ENCODE measurements at regions not wholly inside any gene's neighbourhood (a gene's known extent, or its start where the extent isn't known, plus 50 kb on each side); places are given as distances from the start of the nearest gene placed in this dataset.

DNA sequence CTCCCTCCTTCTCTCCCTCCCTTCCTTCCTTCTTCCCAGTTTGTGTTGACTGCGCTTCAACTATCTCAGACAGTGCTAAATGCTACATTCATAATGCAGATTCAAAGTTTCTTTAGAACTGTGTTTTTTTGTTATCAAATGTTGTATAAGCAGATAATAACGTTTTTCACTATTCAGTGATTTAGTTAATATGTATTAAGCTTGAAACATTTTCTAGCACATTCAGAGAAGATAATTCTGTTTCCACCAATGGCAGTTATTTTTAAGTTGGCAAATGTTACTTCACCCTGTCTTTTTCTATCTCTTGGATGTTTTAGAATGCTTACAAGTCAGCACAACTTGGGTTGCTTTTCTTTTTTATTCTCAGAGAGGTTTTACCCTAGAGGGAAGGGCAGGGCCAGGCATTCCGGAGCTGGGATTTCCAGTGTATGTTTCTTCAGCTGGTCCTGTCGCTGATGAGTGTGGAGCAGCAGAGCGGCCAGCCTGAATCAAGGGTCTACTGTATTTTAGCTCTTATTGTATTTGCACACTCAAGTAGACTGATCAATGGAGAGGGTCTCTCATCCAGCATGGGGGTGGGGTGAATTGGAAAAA lies 162.3 kb upstream of the ARHGAP20 start:
- no peak overlapping the region for H3K9ac ChIP-seq (ENCODE audit: insufficient read length)
- no peak for DNase-seq (ENCODE audit: low read depth, low spot score)
- no peak for TF ChIP-seq POLR2AphosphoS5 (IDR thresholded peaks at IDR 0.05; ENCODE audit: borderline replicate concordance, low read depth, low read length)
- no peak for TF ChIP-seq EZH2 (IDR thresholded peaks at IDR 0.05)
- no peak for TF ChIP-seq FOXP2 (optimal IDR thresholded peaks at IDR 0.05; ENCODE audit: control extremely low read depth, extremely low read length, insufficient read depth)
- H3K36me3 ChIP-seq (ENCODE audit: insufficient read depth, low read length): no peaks in the 10 kb centered on the region
- no peaks in the 10 kb centered on the region for H3K9me3 ChIP-seq (ENCODE audit: low read depth, low read length)
- no peak overlapping the region for H3K4me3 ChIP-seq
- no peak overlapping the region for H3K27ac ChIP-seq

DNA sequence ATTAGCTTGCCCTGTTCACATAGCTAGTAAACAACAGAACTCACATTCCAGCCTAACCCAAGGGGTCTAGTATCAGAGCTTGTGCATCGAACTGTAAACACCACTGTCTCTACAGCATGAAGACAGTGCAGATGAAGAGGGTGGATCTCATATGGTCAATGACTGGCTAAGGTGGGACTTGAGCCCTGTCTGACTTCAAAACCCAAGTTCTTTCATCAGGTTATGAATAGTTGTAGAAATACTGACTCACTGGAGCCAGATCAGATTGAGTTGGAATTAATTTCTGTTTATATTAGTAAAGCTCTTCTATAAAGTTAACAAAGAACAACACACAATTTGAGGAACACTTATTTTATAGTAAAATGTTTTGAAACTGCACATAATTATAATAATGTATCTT lies 161.7 kb upstream of the ARHGAP20 start:
- no peak for DNase-seq (ENCODE audit: low read depth, low spot score)
- no peak overlapping the region for H3K4me3 ChIP-seq
- H3K27ac ChIP-seq: no peak overlapping the region
- H3K9ac ChIP-seq (ENCODE audit: insufficient read length): no peak overlapping the region
- no peak for TF ChIP-seq EZH2 (IDR thresholded peaks at IDR 0.05)
- no peak for TF ChIP-seq FOXP2 (optimal IDR thresholded peaks at IDR 0.05; ENCODE audit: control extremely low read depth, extremely low read length, insufficient read depth)
- no peak for TF ChIP-seq POLR2AphosphoS5 (IDR thresholded peaks at IDR 0.05; ENCODE audit: borderline replicate concordance, low read depth, low read length)
- no peaks in the 10 kb centered on the region for H3K36me3 ChIP-seq (ENCODE audit: insufficient read depth, low read length)
- no peaks in the 10 kb centered on the region for H3K9me3 ChIP-seq (ENCODE audit: low read depth, low read length)

DNA sequence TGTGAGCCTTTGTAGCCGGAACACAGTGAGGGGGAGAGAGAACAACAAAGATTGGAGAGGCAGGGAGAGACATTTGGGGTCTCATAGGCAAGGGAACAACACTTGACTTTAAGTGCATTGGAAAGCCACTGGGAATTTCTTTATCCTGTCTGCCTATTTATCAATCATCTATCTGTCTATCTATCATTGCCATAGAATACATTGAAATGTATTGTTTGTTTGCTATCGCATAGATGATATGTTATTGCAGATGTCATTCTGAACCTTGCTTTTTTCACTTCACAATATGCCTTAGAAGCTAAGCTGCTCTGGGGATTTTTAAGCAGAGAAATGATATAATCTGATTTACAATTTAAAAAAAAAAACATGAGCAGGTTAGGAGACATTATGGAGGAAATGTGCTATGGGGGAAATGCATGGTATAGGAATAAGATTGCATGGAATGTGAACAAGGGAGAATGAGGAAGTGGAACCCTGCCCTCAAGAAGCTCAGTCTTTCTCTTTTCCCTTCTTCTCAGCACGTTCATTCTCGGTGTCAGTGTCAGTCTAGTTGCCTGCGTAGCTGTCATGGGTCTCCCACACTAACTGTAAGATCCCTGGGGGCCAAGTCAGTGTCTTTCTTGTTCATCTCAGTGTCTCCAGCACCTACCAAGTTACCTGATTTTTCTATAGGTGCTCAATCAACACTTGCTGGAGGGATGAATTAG lies 158.7 kb upstream of the ARHGAP20 start:
- no peaks in the 10 kb centered on the region for H3K9me3 ChIP-seq (ENCODE audit: low read depth, low read length)
- no peak for DNase-seq (ENCODE audit: low read depth, low spot score)
- TF ChIP-seq POLR2AphosphoS5 (IDR thresholded peaks at IDR 0.05; ENCODE audit: borderline replicate concordance, low read depth, low read length) (no peak), EZH2 (IDR thresholded peaks at IDR 0.05) (no peak), FOXP2 (optimal IDR thresholded peaks at IDR 0.05; ENCODE audit: control extremely low read depth, extremely low read length, insufficient read depth) (no peak)
- no peak overlapping the region for H3K27ac ChIP-seq
- H3K36me3 ChIP-seq (ENCODE audit: insufficient read depth, low read length): no peaks in the 10 kb centered on the region
- H3K9ac ChIP-seq (ENCODE audit: insufficient read length): no peak overlapping the region
- no peak overlapping the region for H3K4me3 ChIP-seq

DNA sequence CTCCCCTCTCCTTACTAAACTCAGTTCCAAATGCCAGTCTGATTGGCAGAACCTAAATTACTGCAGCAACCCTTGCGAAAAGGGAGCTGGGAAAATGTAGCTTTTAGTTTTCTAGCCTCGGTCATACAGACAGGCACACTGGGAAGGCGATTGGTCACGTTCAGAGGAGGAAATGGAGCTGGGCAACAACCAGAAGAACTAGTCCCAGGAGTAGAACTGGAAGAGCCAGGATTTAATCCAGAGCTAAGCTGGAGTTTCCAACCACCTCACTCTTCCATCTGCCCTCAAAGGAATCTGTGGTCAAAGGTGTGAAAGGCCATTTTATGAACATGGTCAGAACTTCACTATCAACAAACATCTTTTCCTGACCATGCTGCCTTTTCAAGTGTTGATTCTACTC lies 155.7 kb upstream of the ARHGAP20 start:
- DNase-seq (ENCODE audit: low read depth, low spot score): no peak
- Histone ChIP-seq H3K9me3 (ENCODE audit: low read depth, low read length) (no peaks in the 10 kb centered on the region), H3K27ac (no peak overlapping the region), H3K4me3 (no peak overlapping the region), H3K36me3 (ENCODE audit: insufficient read depth, low read length) (no peaks in the 10 kb centered on the region), H3K9ac (ENCODE audit: insufficient read length) (no peak overlapping the region)
- TF ChIP-seq FOXP2 (optimal IDR thresholded peaks at IDR 0.05; ENCODE audit: control extremely low read depth, extremely low read length, insufficient read depth): no peak
- no peak for TF ChIP-seq POLR2AphosphoS5 (IDR thresholded peaks at IDR 0.05; ENCODE audit: borderline replicate concordance, low read depth, low read length)
- no peak for TF ChIP-seq EZH2 (IDR thresholded peaks at IDR 0.05)

DNA sequence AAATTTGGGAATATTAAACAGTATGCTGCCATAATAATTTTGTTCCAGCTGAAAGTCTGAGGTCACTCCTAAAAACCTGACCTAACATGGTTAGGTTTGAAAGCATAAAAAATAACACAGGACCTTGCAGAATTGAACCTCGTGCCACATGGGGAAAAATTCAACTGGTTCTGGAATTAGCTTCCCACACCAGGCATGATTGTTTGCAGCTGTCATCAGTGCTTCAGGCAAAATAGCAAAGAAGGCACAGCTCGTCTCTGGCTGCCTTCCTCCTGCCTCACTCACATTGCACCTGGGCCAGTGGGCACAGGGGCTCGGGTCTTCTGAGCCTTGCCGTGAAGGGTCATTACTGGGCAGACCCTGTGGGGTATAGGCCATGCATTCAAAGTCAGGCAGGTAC lies 153.8 kb upstream of the ARHGAP20 start:
- no peak for TF ChIP-seq EZH2 (IDR thresholded peaks at IDR 0.05)
- TF ChIP-seq POLR2AphosphoS5 (IDR thresholded peaks at IDR 0.05; ENCODE audit: borderline replicate concordance, low read depth, low read length): no peak
- H3K27ac ChIP-seq: no peak overlapping the region
- H3K9me3 ChIP-seq (ENCODE audit: low read depth, low read length): no peaks in the 10 kb centered on the region
- no peak overlapping the region for H3K4me3 ChIP-seq
- no peak overlapping the region for H3K9ac ChIP-seq (ENCODE audit: insufficient read length)
- DNase-seq (ENCODE audit: low read depth, low spot score): no peak
- H3K36me3 ChIP-seq (ENCODE audit: insufficient read depth, low read length): no peaks in the 10 kb centered on the region

DNA sequence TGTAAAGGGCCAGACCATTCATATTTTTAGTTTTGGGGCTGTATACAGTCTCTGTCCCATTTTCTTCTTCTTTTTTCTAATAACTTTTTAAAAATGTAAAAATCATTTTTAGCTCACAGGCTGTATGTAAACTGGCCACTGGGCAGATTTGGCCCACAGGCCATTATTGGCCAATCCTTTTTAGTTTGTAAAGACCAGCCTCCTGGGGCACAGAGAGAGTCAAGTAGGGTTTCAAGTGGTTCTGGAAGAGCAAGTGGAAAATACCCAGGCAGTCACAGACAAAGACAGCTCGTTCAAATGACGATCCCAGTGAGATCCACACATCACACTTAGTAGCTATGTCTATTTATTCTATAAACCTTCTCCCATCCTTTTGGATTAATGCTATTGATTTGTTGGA lies 150.2 kb upstream of the ARHGAP20 start:
- Histone ChIP-seq H3K36me3 (ENCODE audit: insufficient read depth, low read length) (no peaks in the 10 kb centered on the region), H3K9me3 (ENCODE audit: low read depth, low read length) (no peaks in the 10 kb centered on the region), H3K4me3 (no peak overlapping the region), H3K9ac (ENCODE audit: insufficient read length) (no peak overlapping the region), H3K27ac (no peak overlapping the region)
- no peak for DNase-seq (ENCODE audit: low read depth, low spot score)
- TF ChIP-seq FOXP2 (optimal IDR thresholded peaks at IDR 0.05; ENCODE audit: control extremely low read depth, extremely low read length, insufficient read depth): no peak

DNA sequence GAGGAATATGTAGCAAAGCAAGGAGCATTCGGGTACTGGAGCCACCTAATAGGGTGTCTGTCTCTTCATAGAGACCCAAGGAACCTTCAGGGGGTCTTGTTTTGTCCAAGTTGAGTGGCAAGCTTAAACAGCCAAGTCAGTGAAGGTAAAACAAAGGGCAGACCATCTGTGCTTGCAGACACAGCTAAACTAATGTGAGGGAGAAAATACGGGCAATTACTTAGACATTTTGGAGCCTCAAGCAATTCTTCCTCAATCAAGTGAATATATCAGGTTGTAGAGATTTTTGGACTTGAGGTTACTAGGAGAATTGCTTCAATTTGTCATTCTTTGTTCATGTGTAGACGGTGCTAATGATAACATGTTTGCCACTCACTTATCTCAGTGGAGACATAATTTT lies 148.2 kb upstream of the ARHGAP20 start:
- H3K9me3 ChIP-seq (ENCODE audit: low read depth, low read length): no peaks in the 10 kb centered on the region; the same call in 1 of the 2 replicates
- no peak overlapping the region for H3K9ac ChIP-seq (ENCODE audit: insufficient read length)
- no peak for DNase-seq (ENCODE audit: low read depth, low spot score)
- no peak overlapping the region for H3K4me3 ChIP-seq
- no peak overlapping the region for H3K27ac ChIP-seq
- H3K36me3 ChIP-seq (ENCODE audit: insufficient read depth, low read length): no peaks in the 10 kb centered on the region
- TF ChIP-seq POLR2AphosphoS5 (IDR thresholded peaks at IDR 0.05; ENCODE audit: borderline replicate concordance, low read depth, low read length) (no peak), FOXP2 (optimal IDR thresholded peaks at IDR 0.05; ENCODE audit: control extremely low read depth, extremely low read length, insufficient read depth) (no peak), EZH2 (IDR thresholded peaks at IDR 0.05) (no peak)

DNA sequence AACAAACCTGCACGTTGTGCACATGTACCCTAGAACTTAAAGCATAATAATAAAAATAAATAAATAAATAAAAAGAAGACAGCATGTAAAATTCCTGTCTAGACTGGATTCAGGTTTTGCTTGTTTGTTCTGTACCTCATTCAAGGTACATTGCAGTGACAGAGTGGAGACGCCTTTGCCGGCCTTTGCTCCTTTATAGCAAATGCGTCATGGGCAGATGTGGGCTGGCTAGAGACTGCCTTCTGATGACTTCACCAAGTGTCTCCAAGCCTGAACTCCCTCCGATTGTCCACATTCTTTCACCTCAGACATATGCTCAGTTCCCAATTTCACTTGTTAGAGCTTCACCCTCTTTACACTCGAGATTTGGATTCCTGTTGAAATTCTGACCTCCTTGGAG lies 147.8 kb upstream of the ARHGAP20 start:
- no peak overlapping the region for H3K4me3 ChIP-seq
- no peak for DNase-seq (ENCODE audit: low read depth, low spot score)
- H3K27ac ChIP-seq: no peak overlapping the region
- H3K9ac ChIP-seq (ENCODE audit: insufficient read length): no peak overlapping the region
- H3K9me3 ChIP-seq (ENCODE audit: low read depth, low read length): no peaks in the 10 kb centered on the region; the same call in 1 of the 2 replicates
- H3K36me3 ChIP-seq (ENCODE audit: insufficient read depth, low read length): no peaks in the 10 kb centered on the region
- TF ChIP-seq FOXP2 (optimal IDR thresholded peaks at IDR 0.05; ENCODE audit: control extremely low read depth, extremely low read length, insufficient read depth) (no peak), EZH2 (IDR thresholded peaks at IDR 0.05) (no peak), POLR2AphosphoS5 (IDR thresholded peaks at IDR 0.05; ENCODE audit: borderline replicate concordance, low read depth, low read length) (no peak)

All from SK-N-MC (cell line).